Suprapubic skin (tissue), 3 donors: ENCODE measurements at regions not wholly inside any gene's neighbourhood (a gene's known extent, or its start where the extent isn't known, plus 50 kb on each side); places are given as distances from the start of the nearest gene placed in this dataset.

Source experiments
- POLR2A ChIP-seq, 2 donors: fragments of 450-650 bp; IDR thresholded peaks; one replicate each; pipeline ENCODE4 v1.6.1; 2017; ENCODE audit warnings: antibody characterized with exemption in 2 of 2, mild to moderate bottlenecking in 2 of 2, moderate library complexity in 2 of 2
- TF ChIP-seq, protein P1 (sequence below), 2 donors: fragments of 200-600 bp in 1 of 2; fragments of 450-650 bp in 1 of 2; sonication (generic) in 1 of 2; IDR thresholded peaks; one replicate each; pipeline ENCODE4 v1.5.1; 2016 to 2019; ENCODE audit warnings: antibody characterized with exemption in 2 of 2, mild to moderate bottlenecking in 1 of 2, moderate library complexity in 1 of 2

- TF ChIP-seq, protein P1, sequence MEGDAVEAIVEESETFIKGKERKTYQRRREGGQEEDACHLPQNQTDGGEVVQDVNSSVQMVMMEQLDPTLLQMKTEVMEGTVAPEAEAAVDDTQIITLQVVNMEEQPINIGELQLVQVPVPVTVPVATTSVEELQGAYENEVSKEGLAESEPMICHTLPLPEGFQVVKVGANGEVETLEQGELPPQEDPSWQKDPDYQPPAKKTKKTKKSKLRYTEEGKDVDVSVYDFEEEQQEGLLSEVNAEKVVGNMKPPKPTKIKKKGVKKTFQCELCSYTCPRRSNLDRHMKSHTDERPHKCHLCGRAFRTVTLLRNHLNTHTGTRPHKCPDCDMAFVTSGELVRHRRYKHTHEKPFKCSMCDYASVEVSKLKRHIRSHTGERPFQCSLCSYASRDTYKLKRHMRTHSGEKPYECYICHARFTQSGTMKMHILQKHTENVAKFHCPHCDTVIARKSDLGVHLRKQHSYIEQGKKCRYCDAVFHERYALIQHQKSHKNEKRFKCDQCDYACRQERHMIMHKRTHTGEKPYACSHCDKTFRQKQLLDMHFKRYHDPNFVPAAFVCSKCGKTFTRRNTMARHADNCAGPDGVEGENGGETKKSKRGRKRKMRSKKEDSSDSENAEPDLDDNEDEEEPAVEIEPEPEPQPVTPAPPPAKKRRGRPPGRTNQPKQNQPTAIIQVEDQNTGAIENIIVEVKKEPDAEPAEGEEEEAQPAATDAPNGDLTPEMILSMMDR (IDR thresholded peaks at IDR 0.05): no peak
- no peak for TF ChIP-seq POLR2A (IDR thresholded peaks at IDR 0.05)
Observed at GRCh38 chr6:26311012-26311384, 54.0 kb upstream of the BTN3A2 start.
